ENCODE measurements at regions not wholly inside any gene's neighbourhood (a gene's known extent, or its start where the extent isn't known, plus 50 kb on each side); places are given as distances from the start of the nearest gene placed in this dataset.

- no CpG with 5 or more reads among the region's 6 CpGs for WGBS, 2 experiments (ENCODE audit: extremely low coverage in 2 of 2, insufficient read length in 1 of 2)
- Histone ChIP-seq H4K8ac (ENCODE audit: low read depth in 2 of 2, low read length in 2 of 2) (no peak overlapping the region), H3K23ac (ENCODE audit: low read depth, low read length) (no peak overlapping the region), H3K79me1 (ENCODE audit: low read depth in 1 of 2, low read length in 2 of 2) (no peaks in the 10 kb centered on the region), H3K9me1 (ENCODE audit: insufficient read depth, low read length) (no peaks in the 10 kb centered on the region), H3K36me3 (ENCODE audit: control insufficient read depth, insufficient read depth, low read length) (no peaks in the 10 kb centered on the region), H2BK120ac (ENCODE audit: low read depth, low read length) (no peak overlapping the region), H3K56ac (ENCODE audit: extremely low read depth, insufficient read depth, low read length) (no peak overlapping the region), H3K27me3 (ENCODE audit: control insufficient read depth, insufficient read depth, low read length) (no peaks in the 10 kb centered on the region; the same call in 1 of the 2 replicates), H4K5ac (ENCODE audit: low read depth, low read length) (no peak overlapping the region), H3K18ac (ENCODE audit: low read depth, low read length) (no peak overlapping the region), H4K91ac (ENCODE audit: insufficient read depth, low read depth, low read length) (no peak overlapping the region), H2BK5ac (ENCODE audit: low read depth, low read length, poor library complexity, severe bottlenecking) (no peak overlapping the region), H4K20me1 (ENCODE audit: insufficient read depth, low read length) (no peaks in the 10 kb centered on the region), H2BK20ac (ENCODE audit: low read depth, low read length) (no peak overlapping the region), H3K27ac (ENCODE audit: insufficient read depth, low read length) (no peak overlapping the region), H3K4me1 (ENCODE audit: control insufficient read depth, insufficient read depth, low read length) (peaks cover 3% of the 10 kb centered on the region), H3K9ac (ENCODE audit: low read depth, low read length) (no peak overlapping the region), H2BK15ac (ENCODE audit: low read depth, low read length) (no peak overlapping the region), H2AK9ac (replicated peaks; ENCODE audit: low read depth, low read length, poor library complexity) (no peak overlapping the region), H3K4ac (ENCODE audit: low read depth, low read length) (no peak overlapping the region), H3K9me3 (ENCODE audit: control insufficient read depth, insufficient read depth, low read length) (no peaks in the 10 kb centered on the region; the same call in 1 of the 2 replicates), H2AK5ac (ENCODE audit: low read depth, low read length) (no peak overlapping the region), H3K4me2 (ENCODE audit: low read depth, low read length) (no peak overlapping the region), H3K4me3 (ENCODE audit: insufficient read depth, low read depth, low read length) (no peak overlapping the region), H3K14ac (replicated peaks; ENCODE audit: low read depth, low read length) (no peak overlapping the region), H2AFZ (replicated peaks; ENCODE audit: low read length, poor library complexity) (no peak overlapping the region)
- BruUV-seq (replicated peaks) = no TSS peak
- in situ Hi-C loops (cut with MboI; ENCODE audit: low sequenced_read_pairs) = no loop called here
- no peak for ATAC-seq (ENCODE audit: low read depth)
- CTCF ChIA-PET = no interaction called here
- no peak for TF ChIP-seq MAZ (IDR thresholded peaks at IDR 0.05; ENCODE audit: borderline replicate concordance, low read depth, low read length)
- no peak for TF ChIP-seq BHLHE40 (IDR thresholded peaks at IDR 0.05; ENCODE audit: low read depth, low read length)
- TF ChIP-seq SMC3 (IDR thresholded peaks at IDR 0.05; ENCODE audit: low read depth, low read length) = no peak
- no peak for TF ChIP-seq MXI1 (IDR thresholded peaks at IDR 0.05; ENCODE audit: borderline replicate concordance, low read depth, low read length)
- TF ChIP-seq RFX5 (IDR thresholded peaks at IDR 0.05; ENCODE audit: low read depth, low read length) = no peak
- no peak for TF ChIP-seq ELK1 (IDR thresholded peaks at IDR 0.05; ENCODE audit: borderline replicate concordance, low read depth, low read length)
- no peak for TF ChIP-seq POLR2A (IDR thresholded peaks at IDR 0.05; ENCODE audit: low read depth, low read length)
- no peak for TF ChIP-seq FOS (IDR thresholded peaks at IDR 0.05; ENCODE audit: low read depth, low read length)
- TF ChIP-seq, protein P1, sequence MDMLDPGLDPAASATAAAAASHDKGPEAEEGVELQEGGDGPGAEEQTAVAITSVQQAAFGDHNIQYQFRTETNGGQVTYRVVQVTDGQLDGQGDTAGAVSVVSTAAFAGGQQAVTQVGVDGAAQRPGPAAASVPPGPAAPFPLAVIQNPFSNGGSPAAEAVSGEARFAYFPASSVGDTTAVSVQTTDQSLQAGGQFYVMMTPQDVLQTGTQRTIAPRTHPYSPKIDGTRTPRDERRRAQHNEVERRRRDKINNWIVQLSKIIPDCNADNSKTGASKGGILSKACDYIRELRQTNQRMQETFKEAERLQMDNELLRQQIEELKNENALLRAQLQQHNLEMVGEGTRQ (IDR thresholded peaks at IDR 0.05; ENCODE audit: low read depth, low read length) = no peak
- TF ChIP-seq MAFK (IDR thresholded peaks at IDR 0.05; ENCODE audit: low read depth, low read length) = no peak
- no peak for TF ChIP-seq CEBPB (IDR thresholded peaks at IDR 0.05; ENCODE audit: low read depth, low read length)
- TF ChIP-seq, protein P2, sequence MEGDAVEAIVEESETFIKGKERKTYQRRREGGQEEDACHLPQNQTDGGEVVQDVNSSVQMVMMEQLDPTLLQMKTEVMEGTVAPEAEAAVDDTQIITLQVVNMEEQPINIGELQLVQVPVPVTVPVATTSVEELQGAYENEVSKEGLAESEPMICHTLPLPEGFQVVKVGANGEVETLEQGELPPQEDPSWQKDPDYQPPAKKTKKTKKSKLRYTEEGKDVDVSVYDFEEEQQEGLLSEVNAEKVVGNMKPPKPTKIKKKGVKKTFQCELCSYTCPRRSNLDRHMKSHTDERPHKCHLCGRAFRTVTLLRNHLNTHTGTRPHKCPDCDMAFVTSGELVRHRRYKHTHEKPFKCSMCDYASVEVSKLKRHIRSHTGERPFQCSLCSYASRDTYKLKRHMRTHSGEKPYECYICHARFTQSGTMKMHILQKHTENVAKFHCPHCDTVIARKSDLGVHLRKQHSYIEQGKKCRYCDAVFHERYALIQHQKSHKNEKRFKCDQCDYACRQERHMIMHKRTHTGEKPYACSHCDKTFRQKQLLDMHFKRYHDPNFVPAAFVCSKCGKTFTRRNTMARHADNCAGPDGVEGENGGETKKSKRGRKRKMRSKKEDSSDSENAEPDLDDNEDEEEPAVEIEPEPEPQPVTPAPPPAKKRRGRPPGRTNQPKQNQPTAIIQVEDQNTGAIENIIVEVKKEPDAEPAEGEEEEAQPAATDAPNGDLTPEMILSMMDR (conservative IDR thresholded peaks at IDR 0.05; ENCODE audit: low read depth, low read length) = no peak
- TF ChIP-seq RCOR1 (IDR thresholded peaks at IDR 0.05; ENCODE audit: insufficient replicate concordance, low read length) = no peak
- TF ChIP-seq RAD21 (IDR thresholded peaks at IDR 0.05; ENCODE audit: low read length) = no peak
- no peak for TF ChIP-seq CHD1 (IDR thresholded peaks at IDR 0.05; ENCODE audit: low read depth, low read length)
- no peak for TF ChIP-seq NFE2L2 (IDR thresholded peaks at IDR 0.05; ENCODE audit: low read depth, low read length)
- intact Hi-C loops (cut with micrococcal nuclease) = no loop called here
- dilution Hi-C loops (cut with HindIII; ENCODE audit: low sequenced_read_pairs, unreplicated experiment) = no loop called here
- no peak for DNase-seq
- POLR2A ChIA-PET (ENCODE audit: unreplicated experiment) = no interaction called here
These were observed 159.4 kb upstream of the S1PR3 start for GRCh38 chr9:88831713-88832407.

Measured in IMR-90 (cell line).